GM12878 (cell line): ENCODE measurements at regions not wholly inside any gene's neighbourhood (a gene's known extent, or its start where the extent isn't known, plus 50 kb on each side); places are given as distances from the start of the nearest gene placed in this dataset.

Experiments used
- ATAC-seq: fragments of 200-7000 bp; cut with Tn5 transposase; 3 replicates; pipeline ENCODE4 v1.9.1; 2020; ENCODE audit warnings: mild to moderate bottlenecking, moderate library complexity
- BruUV-seq: library from RNA; stranded (reverse); fragments of 400-500 nt; replicated peaks from 2 replicates; lab custom pipeline; 2021; lab: Mats Ljungman, UMichigan
- CTCF ChIA-PET: fragments of 300-600 bp; sonication (Branson Sonifier 250); formaldehyde crosslinking; extraction: SDS; loops from one replicate; lab custom pipeline; 2021; ENCODE audit warnings: inconsistent platforms; lab: Yijun Ruan, JAX
- POLR2A ChIA-PET: fragments of 350-600 bp; formaldehyde crosslinking; extraction: SDS; loops from one replicate; lab custom pipeline; 2021; ENCODE audit warnings: inconsistent platforms; lab: Charles Lee
- RAD21 ChIA-PET: fragments of 300-600 bp; sonication (Branson Sonifier 250); formaldehyde crosslinking; loops from one replicate; lab custom pipeline; 2023; ENCODE audit warnings: antibody characterized with exemption; ENCODE audit not compliant: unreplicated experiment; lab: Charles Lee
- SMC1A ChIA-PET: fragments of 300-600 bp; sonication (Branson Sonifier 250); formaldehyde crosslinking; loops from one replicate; lab custom pipeline; 2023; ENCODE audit not compliant: unreplicated experiment, uncharacterized antibody; lab: Charles Lee
- DNase-seq: peaks from one replicate; pipeline ENCODE4 v3.0.0-alpha.2; 2011; ENCODE audit warnings: low read depth, low spot score
- FAIRE-seq: peaks from 3 replicates; lab custom pipeline; 2011; peaks lifted over from hg19 to GRCh38; lab: Jason Lieb, UNC
- H2AFZ ChIP-seq: 2 replicates; pipeline ENCODE4 v1.6.0; 2011; ENCODE audit warnings: low read depth, low read length, control low read depth; ENCODE audit not compliant: control insufficient read depth
- H3K27ac ChIP-seq: 2 replicates; pipeline ENCODE4 v1.5.1; 2011; ENCODE audit warnings: control low read depth; ENCODE audit not compliant: control insufficient read depth, insufficient read depth
- H3K27me3 ChIP-seq, 2 experiments: replicated peaks in 1 of 2; 2 replicates each; pipeline versions ENCODE4 v1.6.0 to v1.6.1; 2011; ENCODE audit warnings: low read length in 1 of 2; ENCODE audit not compliant: control insufficient read depth in 2 of 2, insufficient read depth in 2 of 2
- H3K36me3 ChIP-seq, 2 experiments: 2 replicates each; pipeline ENCODE4 v1.5.1; 2011; ENCODE audit warnings: low read length in 1 of 2; ENCODE audit not compliant: control insufficient read depth in 2 of 2, insufficient read depth in 2 of 2
- H3K4me1 ChIP-seq: 2 replicates; pipeline ENCODE4 v1.6.1; 2011; ENCODE audit warnings: mild to moderate bottlenecking, low read length, moderate library complexity, mixed read lengths; ENCODE audit not compliant: control insufficient read depth, insufficient read depth
- H3K4me2 ChIP-seq: 2 replicates; pipeline ENCODE4 v1.6.0; 2011; ENCODE audit warnings: control low read depth; ENCODE audit not compliant: control insufficient read depth, insufficient read depth
- H3K4me3 ChIP-seq: fragments of 200-600 bp; sonication (generic); 2 replicates; pipeline ENCODE4 v1.5.1; 2016
- H3K79me2 ChIP-seq: 2 replicates; pipeline ENCODE4 v1.6.0; 2011; ENCODE audit warnings: low read length; ENCODE audit not compliant: control insufficient read depth, insufficient read depth
- H3K9ac ChIP-seq: 2 replicates; pipeline ENCODE4 v1.8.0; 2011; ENCODE audit warnings: low read length, control low read depth, mixed read lengths; ENCODE audit not compliant: control insufficient read depth, insufficient read depth
- H3K9me3 ChIP-seq: replicated peaks from 3 replicates; pipeline ENCODE4 v1.5.1; 2011; ENCODE audit warnings: mild to moderate bottlenecking, low read length; ENCODE audit not compliant: control insufficient read depth, insufficient read depth
- H4K20me1 ChIP-seq: 2 replicates; pipeline ENCODE4 v1.6.0; 2011; ENCODE audit not compliant: control insufficient read depth, insufficient read depth
- E4F1 ChIP-seq: fragments of 450-650 bp; IDR thresholded peaks from 2 replicates; pipeline ENCODE4 v1.6.1; 2018; ENCODE audit warnings: borderline replicate concordance, mild to moderate bottlenecking; ENCODE audit not compliant: partially characterized antibody
- ETV6 ChIP-seq, 2 experiments: fragments of 450-650 bp in 1 of 2; IDR thresholded peaks in 1 of 2; conservative IDR thresholded peaks in 1 of 2; 2 replicates each; pipeline ENCODE4 v1.6.1; 2014; ENCODE audit warnings: antibody characterized with exemption in 1 of 2, borderline replicate concordance in 1 of 2, low read depth in 1 of 2, mild to moderate bottlenecking in 1 of 2, moderate library complexity in 1 of 2
- GABPA ChIP-seq: IDR thresholded peaks from 2 replicates; pipeline ENCODE4 v1.6.1; 2014; ENCODE audit warnings: antibody characterized with exemption, low read depth, mild to moderate bottlenecking, inconsistent platforms
- JUND ChIP-seq: IDR thresholded peaks from 2 replicates; pipeline ENCODE4 v1.6.1; 2012; ENCODE audit warnings: low read depth, mild to moderate bottlenecking, low read length, improper control_type of control experiment, moderate library complexity
- MYC ChIP-seq: IDR thresholded peaks from 2 replicates; pipeline ENCODE4 v1.6.1; 2011; ENCODE audit warnings: mild to moderate bottlenecking, low read length, moderate library complexity, inconsistent platforms; ENCODE audit not compliant: insufficient read depth, insufficient replicate concordance, insufficient read length, severe bottlenecking
- NRF1 ChIP-seq: conservative IDR thresholded peaks from 2 replicates; pipeline ENCODE4 v1.6.1; 2011; ENCODE audit warnings: mild to moderate bottlenecking, low read depth, low read length, improper control_type of control experiment
- PRDM15 ChIP-seq: fragments of 450-650 bp; formaldehyde crosslinking; IDR thresholded peaks from 2 replicates; pipeline ENCODE4 v1.4.0; 2020; ENCODE audit warnings: mild to moderate bottlenecking, moderate library complexity
- RELB ChIP-seq: fragments of 450-650 bp; IDR thresholded peaks from 2 replicates; pipeline ENCODE4 v1.6.1; 2017; ENCODE audit warnings: low read depth, mild to moderate bottlenecking, moderate library complexity
- SMC3 ChIP-seq: IDR thresholded peaks from 2 replicates; pipeline ENCODE4 v1.6.1; 2011; ENCODE audit warnings: low read length, improper control_type of control experiment, borderline replicate concordance
- SREBF2 ChIP-seq: IDR thresholded peaks from 2 replicates; pipeline ENCODE4 v1.6.1; 2012; ENCODE audit warnings: mild to moderate bottlenecking, low read length
- ZNF24 ChIP-seq: fragments of 450-650 bp; IDR thresholded peaks from 2 replicates; pipeline ENCODE4 v1.6.1; 2017; ENCODE audit warnings: antibody characterized with exemption, mild to moderate bottlenecking
- ZSCAN29 ChIP-seq: fragments of 450-650 bp; IDR thresholded peaks from 2 replicates; pipeline ENCODE4 v1.6.1; 2017; ENCODE audit warnings: mild to moderate bottlenecking, moderate library complexity
- in situ Hi-C: fragments of 300-500 bp; cut with MboI; formaldehyde crosslinking; loops from 9 replicates; pipeline ENCODE4 v1.14.3; 2018; ENCODE audit warnings: mixed read lengths
- intact Hi-C: fragments of 100-400 bp; cut with micrococcal nuclease; formaldehyde crosslinking; loops from one replicate; pipeline ENCODE4 v1.14.2; 2022; ENCODE audit not compliant: unreplicated experiment

GRCh38 chr13:91241221-91241933 lies 106.1 kb upstream of the MIR17HG start (continued):
- TF ChIP-seq PRDM15 (CRISPR knock-in tag) (no peak), GABPA (no peak), ETV6 (conservative IDR thresholded peaks at IDR 0.05 in 1 of 2, IDR thresholded peaks at IDR 0.05 in 1 of 2; ENCODE audit: borderline replicate concordance in 1 of 2, low read depth in 1 of 2) (no peak)
- TF ChIP-seq, all 136 proteins: peak for 0

GRCh38 chr13:91242652-91243051 lies 104.8 kb upstream of the MIR17HG start:
- Histone ChIP-seq H3K9ac (no peak overlapping the region), H3K9me3 (no peaks in the 10 kb centered on the region; the same call in 2 of the 3 replicates), H3K27ac (no peak overlapping the region), H3K27me3 (no peaks in the 10 kb centered on the region; a peak in 2 of 4 replicates), H3K79me2 (no peaks in the 10 kb centered on the region), H4K20me1 (no peaks in the 10 kb centered on the region), H3K4me2 (no peak overlapping the region), H3K4me1 (no peaks in the 10 kb centered on the region), H3K36me3 (no peaks in the 10 kb centered on the region), H3K4me3 (no peak overlapping the region), H2AFZ (no peak overlapping the region)
- RAD21 ChIA-PET = no interaction called here
- TF ChIP-seq SREBF2 (no peak), E4F1 (no peak), ZNF24 (no peak), MYC (no peak), ZSCAN29 (no peak), SMC3 (no peak), RELB (no peak), JUND (no peak), NRF1 (no peak)
- CTCF ChIA-PET = interaction anchor here (1.1 kb wide), 1 partner anchor 165 kb away, joined by 3 read pairs; no protein-coding TSS in a partner anchor
- intact Hi-C loops = no loop called here
- POLR2A ChIA-PET = interaction anchor here (0.6 kb wide), 1 partner anchor 133 kb away, joined by 4 read pairs; no protein-coding TSS in a partner anchor
- SMC1A ChIA-PET = no interaction called here
- in situ Hi-C loops = no loop called here
- no peak for DNase-seq
- no peak for ATAC-seq
- no peak for FAIRE-seq
- BruUV-seq = no TSS peak
